ENCODE measurements at regions not wholly inside any gene's neighbourhood (a gene's known extent, or its start where the extent isn't known, plus 50 kb on each side); places are given as distances from the start of the nearest gene placed in this dataset.

DNA sequence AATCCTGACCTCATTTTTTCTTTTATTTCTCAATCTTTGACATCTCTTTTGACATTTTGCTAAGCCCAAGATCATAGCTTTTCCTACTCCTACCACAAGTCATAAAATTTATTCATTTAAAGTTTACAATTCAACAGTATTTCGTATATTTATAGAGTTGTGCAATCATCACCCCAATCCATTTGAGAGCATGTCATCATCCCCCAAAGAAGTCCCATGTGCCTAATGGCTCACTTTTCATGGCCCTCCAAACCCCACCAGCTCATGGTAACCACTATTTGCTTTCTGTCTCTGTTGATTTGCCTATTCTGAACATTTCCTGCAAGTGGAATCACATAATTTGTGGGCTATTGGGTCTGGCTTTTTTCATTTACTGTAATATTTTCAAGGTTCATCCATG, 52.5 kb upstream of the GLI3 start:
- POLR2A ChIA-PET: no interaction called here
- no peak overlapping the region for H3K27ac ChIP-seq (ENCODE audit: low read length)
- H3K9me3 ChIP-seq (ENCODE audit: control insufficient read depth, insufficient read depth, low read depth, low read length): no peaks in the 10 kb centered on the region
- no TSS peak for BruUV-seq (replicated peaks)
- in situ Hi-C loops (cut with HindIII; ENCODE audit: low pct_unique_long_range_greater_than_20kb, low sequenced_read_pairs) (no loop called here), intact Hi-C loops (cut with micrococcal nuclease; ENCODE audit: unreplicated experiment) (no loop called here)
- CTCF ChIA-PET: no interaction called here
- no peaks in the 10 kb centered on the region for H3K4me1 ChIP-seq (ENCODE audit: control insufficient read depth, insufficient read depth, low read length)
- H3K36me3 ChIP-seq (ENCODE audit: control insufficient read depth, insufficient read depth, low read length): no peaks in the 10 kb centered on the region
- no peaks in the 10 kb centered on the region for H3K27me3 ChIP-seq (ENCODE audit: control insufficient read depth, insufficient read depth, low read length)
- H3K4me3 ChIP-seq (ENCODE audit: low read depth in 2 of 2, low read length in 2 of 2): no peak overlapping the region
- TF ChIP-seq TCF7L2 (IDR thresholded peaks at IDR 0.05; ENCODE audit: low read depth, low read length): no peak
- no peak for TF ChIP-seq POLR2AphosphoS5 (IDR thresholded peaks at IDR 0.05; ENCODE audit: low read depth, low read length)
- TF ChIP-seq SIN3A (IDR thresholded peaks at IDR 0.05; ENCODE audit: borderline replicate concordance, insufficient read depth, low read depth, low read length): no peak
- TF ChIP-seq, protein P1, sequence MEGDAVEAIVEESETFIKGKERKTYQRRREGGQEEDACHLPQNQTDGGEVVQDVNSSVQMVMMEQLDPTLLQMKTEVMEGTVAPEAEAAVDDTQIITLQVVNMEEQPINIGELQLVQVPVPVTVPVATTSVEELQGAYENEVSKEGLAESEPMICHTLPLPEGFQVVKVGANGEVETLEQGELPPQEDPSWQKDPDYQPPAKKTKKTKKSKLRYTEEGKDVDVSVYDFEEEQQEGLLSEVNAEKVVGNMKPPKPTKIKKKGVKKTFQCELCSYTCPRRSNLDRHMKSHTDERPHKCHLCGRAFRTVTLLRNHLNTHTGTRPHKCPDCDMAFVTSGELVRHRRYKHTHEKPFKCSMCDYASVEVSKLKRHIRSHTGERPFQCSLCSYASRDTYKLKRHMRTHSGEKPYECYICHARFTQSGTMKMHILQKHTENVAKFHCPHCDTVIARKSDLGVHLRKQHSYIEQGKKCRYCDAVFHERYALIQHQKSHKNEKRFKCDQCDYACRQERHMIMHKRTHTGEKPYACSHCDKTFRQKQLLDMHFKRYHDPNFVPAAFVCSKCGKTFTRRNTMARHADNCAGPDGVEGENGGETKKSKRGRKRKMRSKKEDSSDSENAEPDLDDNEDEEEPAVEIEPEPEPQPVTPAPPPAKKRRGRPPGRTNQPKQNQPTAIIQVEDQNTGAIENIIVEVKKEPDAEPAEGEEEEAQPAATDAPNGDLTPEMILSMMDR (IDR thresholded peaks at IDR 0.05): no peak
- TF ChIP-seq, protein P2, sequence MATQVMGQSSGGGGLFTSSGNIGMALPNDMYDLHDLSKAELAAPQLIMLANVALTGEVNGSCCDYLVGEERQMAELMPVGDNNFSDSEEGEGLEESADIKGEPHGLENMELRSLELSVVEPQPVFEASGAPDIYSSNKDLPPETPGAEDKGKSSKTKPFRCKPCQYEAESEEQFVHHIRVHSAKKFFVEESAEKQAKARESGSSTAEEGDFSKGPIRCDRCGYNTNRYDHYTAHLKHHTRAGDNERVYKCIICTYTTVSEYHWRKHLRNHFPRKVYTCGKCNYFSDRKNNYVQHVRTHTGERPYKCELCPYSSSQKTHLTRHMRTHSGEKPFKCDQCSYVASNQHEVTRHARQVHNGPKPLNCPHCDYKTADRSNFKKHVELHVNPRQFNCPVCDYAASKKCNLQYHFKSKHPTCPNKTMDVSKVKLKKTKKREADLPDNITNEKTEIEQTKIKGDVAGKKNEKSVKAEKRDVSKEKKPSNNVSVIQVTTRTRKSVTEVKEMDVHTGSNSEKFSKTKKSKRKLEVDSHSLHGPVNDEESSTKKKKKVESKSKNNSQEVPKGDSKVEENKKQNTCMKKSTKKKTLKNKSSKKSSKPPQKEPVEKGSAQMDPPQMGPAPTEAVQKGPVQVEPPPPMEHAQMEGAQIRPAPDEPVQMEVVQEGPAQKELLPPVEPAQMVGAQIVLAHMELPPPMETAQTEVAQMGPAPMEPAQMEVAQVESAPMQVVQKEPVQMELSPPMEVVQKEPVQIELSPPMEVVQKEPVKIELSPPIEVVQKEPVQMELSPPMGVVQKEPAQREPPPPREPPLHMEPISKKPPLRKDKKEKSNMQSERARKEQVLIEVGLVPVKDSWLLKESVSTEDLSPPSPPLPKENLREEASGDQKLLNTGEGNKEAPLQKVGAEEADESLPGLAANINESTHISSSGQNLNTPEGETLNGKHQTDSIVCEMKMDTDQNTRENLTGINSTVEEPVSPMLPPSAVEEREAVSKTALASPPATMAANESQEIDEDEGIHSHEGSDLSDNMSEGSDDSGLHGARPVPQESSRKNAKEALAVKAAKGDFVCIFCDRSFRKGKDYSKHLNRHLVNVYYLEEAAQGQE (IDR thresholded peaks at IDR 0.05; ENCODE audit: insufficient read depth in 1 of 2, low read depth in 2 of 2, low read length in 1 of 2): no peak
- ATAC-seq: no peak
- no peak for DNase-seq (ENCODE audit: low read depth, low spot score)
